AG09319 (cell line): ENCODE measurements at regions not wholly inside any gene's neighbourhood (a gene's known extent, or its start where the extent isn't known, plus 50 kb on each side); places are given as distances from the start of the nearest gene placed in this dataset.

ENCODE experiments used
- DNase-seq: peaks from one replicate; pipeline ENCODE4 v3.0.0-alpha.2; 2010; ENCODE audit warnings: low read depth; ENCODE audit errors: extremely low read depth
- TF ChIP-seq, protein P1 (sequence below): IDR thresholded peaks from 2 replicates; pipeline ENCODE4 v1.5.1; 2011; ENCODE audit warnings: low read depth, mild to moderate bottlenecking, inconsistent platforms, low read length, moderate library complexity

DNA sequence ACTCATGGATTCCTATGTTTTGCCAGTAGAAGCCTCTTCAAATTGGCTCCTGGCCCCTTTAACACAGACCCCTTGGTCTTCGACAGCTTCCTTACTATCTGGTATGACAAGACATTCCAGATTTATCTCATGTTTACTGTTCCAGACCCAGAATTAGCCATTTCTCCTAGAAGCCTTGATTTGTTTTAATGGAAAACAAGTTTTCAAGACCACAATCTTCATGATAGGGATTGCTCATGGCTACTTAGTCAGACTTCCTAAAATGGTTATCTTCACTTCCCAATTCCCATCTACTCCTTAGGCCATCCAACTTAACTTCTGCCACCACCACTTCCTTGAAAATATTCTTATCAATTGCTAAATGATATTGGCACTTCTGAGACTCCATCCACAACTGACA is 63.2 kb downstream of the TTC32 start:
- TF ChIP-seq, protein P1, sequence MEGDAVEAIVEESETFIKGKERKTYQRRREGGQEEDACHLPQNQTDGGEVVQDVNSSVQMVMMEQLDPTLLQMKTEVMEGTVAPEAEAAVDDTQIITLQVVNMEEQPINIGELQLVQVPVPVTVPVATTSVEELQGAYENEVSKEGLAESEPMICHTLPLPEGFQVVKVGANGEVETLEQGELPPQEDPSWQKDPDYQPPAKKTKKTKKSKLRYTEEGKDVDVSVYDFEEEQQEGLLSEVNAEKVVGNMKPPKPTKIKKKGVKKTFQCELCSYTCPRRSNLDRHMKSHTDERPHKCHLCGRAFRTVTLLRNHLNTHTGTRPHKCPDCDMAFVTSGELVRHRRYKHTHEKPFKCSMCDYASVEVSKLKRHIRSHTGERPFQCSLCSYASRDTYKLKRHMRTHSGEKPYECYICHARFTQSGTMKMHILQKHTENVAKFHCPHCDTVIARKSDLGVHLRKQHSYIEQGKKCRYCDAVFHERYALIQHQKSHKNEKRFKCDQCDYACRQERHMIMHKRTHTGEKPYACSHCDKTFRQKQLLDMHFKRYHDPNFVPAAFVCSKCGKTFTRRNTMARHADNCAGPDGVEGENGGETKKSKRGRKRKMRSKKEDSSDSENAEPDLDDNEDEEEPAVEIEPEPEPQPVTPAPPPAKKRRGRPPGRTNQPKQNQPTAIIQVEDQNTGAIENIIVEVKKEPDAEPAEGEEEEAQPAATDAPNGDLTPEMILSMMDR = no peak
- no peak for DNase-seq

DNA sequence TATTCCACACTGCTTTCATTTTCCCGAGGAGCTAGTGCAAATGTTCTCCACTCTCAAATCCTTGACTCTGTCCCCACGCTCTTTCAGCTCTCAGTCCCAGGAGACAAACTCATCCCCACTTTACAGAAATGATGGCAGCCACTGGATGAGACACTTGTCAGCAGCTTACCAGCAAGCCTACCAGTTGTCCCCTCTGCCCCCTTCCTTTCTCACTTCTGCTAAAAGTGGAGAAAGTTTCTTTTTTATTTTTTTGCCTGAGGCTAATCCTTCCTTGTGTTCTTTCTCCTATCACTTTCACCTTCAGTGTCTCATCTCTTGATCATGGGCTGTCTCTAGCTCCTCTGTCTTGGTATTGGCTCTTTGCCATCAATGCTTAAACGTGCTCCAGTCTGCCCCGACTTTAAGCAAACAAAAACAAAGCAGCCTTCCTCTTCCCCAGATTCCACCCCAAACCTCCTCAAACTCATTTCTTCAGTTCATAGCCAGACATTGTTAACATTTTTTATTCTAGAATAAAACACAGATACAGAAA is 64.5 kb downstream of the TTC32 start:
- TF ChIP-seq, protein P1 = no peak

DNA sequence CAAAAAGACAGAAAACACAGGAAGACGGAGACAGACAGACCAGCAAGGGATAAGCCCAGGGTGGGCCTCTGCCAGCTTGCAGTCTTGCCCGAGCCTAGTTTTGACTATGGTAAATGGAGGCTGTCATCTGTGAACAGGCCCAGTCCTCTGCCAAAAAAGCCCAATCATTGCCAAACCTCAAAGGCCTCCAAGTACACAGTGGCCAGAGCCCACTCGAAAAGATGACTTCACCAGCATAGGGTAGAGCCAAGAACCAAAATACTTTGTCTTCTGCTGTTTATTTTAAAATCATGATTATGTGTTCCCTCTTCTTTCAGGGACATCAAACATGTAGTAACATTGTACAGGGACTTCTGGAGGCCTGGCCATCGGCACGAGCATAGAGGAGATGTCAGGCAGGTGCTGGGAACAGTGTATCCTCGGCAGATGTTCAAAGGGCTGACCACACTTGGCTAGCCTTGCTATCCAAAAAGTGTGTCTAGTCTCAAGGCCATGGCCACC is 66.0 kb downstream of the TTC32 start:
- no peak for DNase-seq
- TF ChIP-seq, protein P1 = no peak

More for the DNA sequence above, 64.5 kb downstream of the TTC32 start:
- no peak for DNase-seq

DNA sequence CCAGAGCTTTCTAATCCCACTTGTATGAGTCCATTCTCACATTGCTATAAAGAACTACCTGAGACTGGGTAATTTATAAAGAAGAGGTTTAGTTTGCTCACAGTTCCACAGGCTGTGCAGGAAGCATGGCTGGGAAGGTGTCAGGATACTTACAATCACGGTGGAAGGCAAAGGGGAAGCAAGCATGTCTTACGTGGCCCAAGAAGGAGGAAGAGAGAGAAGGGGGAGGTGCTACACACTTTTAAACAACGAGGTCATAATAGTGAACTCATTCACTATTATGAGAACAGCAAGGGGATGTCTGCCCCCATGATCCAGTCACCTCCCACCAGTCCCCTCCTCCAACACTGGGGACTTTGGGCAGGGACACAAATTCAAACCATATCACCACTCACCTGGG is 67.8 kb downstream of the TTC32 start:
- no peak for DNase-seq
- TF ChIP-seq, protein P1 = no peak

DNA sequence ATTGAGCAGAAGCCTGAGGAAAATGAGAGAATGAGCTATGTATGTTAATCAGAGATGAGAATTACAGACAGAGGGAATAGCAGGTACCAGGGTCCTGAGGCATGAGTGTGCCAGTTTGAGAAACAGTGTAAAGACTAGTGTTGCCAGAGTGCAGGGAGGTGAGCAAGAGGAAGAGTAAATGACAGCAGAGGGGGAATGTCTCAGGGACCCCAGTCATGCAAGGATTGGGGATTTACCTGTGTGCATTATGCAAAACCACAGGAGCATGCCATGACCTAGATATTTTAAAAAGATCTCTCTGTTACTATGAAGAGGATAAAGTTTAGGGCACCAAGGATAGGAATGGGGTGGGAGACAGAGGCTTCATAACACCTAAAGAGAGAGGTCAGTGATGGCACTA is 72.1 kb downstream of the TTC32 start:
- TF ChIP-seq, protein P1 = no peak
- DNase-seq = no peak

DNA sequence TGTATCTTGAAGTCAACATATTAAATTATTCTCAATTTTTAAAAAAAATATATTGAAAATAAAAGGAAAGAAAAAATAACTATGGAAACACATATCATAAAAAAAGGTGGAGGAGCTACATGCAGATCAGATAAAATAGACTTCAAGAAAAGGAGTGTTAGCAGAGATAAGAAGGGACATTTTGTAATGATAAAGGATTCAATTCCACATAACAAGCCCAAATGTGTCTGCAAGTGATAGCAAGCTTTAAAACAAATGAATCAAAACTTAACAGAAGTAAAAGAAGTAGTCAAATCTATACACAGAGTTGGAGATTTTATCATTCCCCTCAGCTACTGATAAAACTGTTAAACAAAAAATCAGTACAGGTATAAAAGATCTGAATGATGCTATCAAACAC is 74.9 kb downstream of the TTC32 start:
- DNase-seq = no peak
- TF ChIP-seq, protein P1 = no peak

DNA sequence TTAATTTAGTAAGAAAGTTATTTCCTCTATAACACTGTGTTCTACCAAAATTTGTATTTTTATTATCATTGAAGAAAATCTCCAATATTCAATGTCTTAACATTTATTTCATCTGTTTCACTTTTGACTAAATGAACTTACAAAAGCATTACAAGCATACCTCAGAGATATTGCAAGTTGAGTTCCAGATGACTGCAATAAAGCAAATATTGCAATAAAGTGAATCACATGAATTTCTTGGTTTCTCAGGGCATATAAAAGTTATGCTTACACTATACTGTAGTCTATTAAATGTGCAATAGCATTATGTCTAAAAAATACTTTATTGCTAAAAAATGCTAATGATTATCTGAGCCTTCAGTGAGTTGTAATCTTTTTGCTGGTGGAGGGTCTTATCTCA is 78.3 kb downstream of the TTC32 start:
- no peak for DNase-seq
- TF ChIP-seq, protein P1 = no peak
